ENCODE measurements at regions not wholly inside any gene's neighbourhood (a gene's known extent, or its start where the extent isn't known, plus 50 kb on each side); places are given as distances from the start of the nearest gene placed in this dataset.

GRCh38 chr5:125384071-125384470 is 637.6 kb upstream of the ZNF608 start:
- Mint-ChIP-seq H3K36me3 (ENCODE audit: low read depth) (no peaks in the 10 kb centered on the region), H3K9me3 (no peaks in the 10 kb centered on the region), H3K27ac (no peak overlapping the region), H3K4me1 (ENCODE audit: low read depth) (no peaks in the 10 kb centered on the region), H3K27me3 (ENCODE audit: insufficient read depth) (no peaks in the 10 kb centered on the region), H3K4me3 (no peak overlapping the region)
- intact Hi-C loops (cut with micrococcal nuclease): no loop called here
- no peak for DNase-seq (ENCODE audit: low spot score)

- Mint-ChIP-seq H3K36me3 (ENCODE audit: low read depth) (no peaks in the 10 kb centered on the region), H3K27me3 (ENCODE audit: insufficient read depth) (no peaks in the 10 kb centered on the region), H3K4me3 (no peak overlapping the region), H3K9me3 (peaks cover 8% of the 10 kb centered on the region), H3K4me1 (ENCODE audit: low read depth) (no peaks in the 10 kb centered on the region), H3K27ac (no peak overlapping the region)
- no peak for DNase-seq (ENCODE audit: low spot score)
- intact Hi-C loops (cut with micrococcal nuclease): no loop called here
These were observed 643.9 kb upstream of the ZNF608 start for GRCh38 chr5:125390326-125390725.

GRCh38 chr5:125393221-125393815 is 646.9 kb upstream of the ZNF608 start:
- Mint-ChIP-seq H3K9me3 (peaks cover 8% of the 10 kb centered on the region), H3K27me3 (ENCODE audit: insufficient read depth) (no peaks in the 10 kb centered on the region), H3K36me3 (ENCODE audit: low read depth) (no peaks in the 10 kb centered on the region), H3K4me1 (ENCODE audit: low read depth) (no peaks in the 10 kb centered on the region), H3K27ac (no peak overlapping the region), H3K4me3 (no peak overlapping the region)
- intact Hi-C loops (cut with micrococcal nuclease): no loop called here
- no peak for DNase-seq (ENCODE audit: low spot score)

- intact Hi-C loops (cut with micrococcal nuclease): no loop called here
These were observed 648.3 kb upstream of the ZNF608 start for GRCh38 chr5:125394661-125395280.

GRCh38 chr5:125396462-125396861 is 650.0 kb upstream of the ZNF608 start:
- DNase-seq (ENCODE audit: low spot score): no peak
- intact Hi-C loops (cut with micrococcal nuclease): no loop called here

More at GRCh38 chr5:125394661-125395280, 648.3 kb upstream of the ZNF608 start:
- Mint-ChIP-seq H3K36me3 (ENCODE audit: low read depth) (no peaks in the 10 kb centered on the region), H3K4me1 (ENCODE audit: low read depth) (no peaks in the 10 kb centered on the region), H3K4me3 (no peak overlapping the region), H3K27me3 (ENCODE audit: insufficient read depth) (no peaks in the 10 kb centered on the region), H3K27ac (no peak overlapping the region), H3K9me3 (peaks cover 8% of the 10 kb centered on the region)
- no peak for DNase-seq (ENCODE audit: low spot score)

GRCh38 chr5:125398466-125398865 is 652.0 kb upstream of the ZNF608 start:
- Mint-ChIP-seq H3K27me3 (ENCODE audit: insufficient read depth) (no peaks in the 10 kb centered on the region), H3K27ac (no peak overlapping the region), H3K4me3 (no peak overlapping the region), H3K4me1 (ENCODE audit: low read depth) (no peaks in the 10 kb centered on the region), H3K36me3 (ENCODE audit: low read depth) (no peaks in the 10 kb centered on the region), H3K9me3 (peaks cover 2% of the 10 kb centered on the region)
- intact Hi-C loops (cut with micrococcal nuclease): no loop called here
- no peak for DNase-seq (ENCODE audit: low spot score)

More at GRCh38 chr5:125396462-125396861, 650.0 kb upstream of the ZNF608 start:
- Mint-ChIP-seq H3K4me1 (ENCODE audit: low read depth) (no peaks in the 10 kb centered on the region), H3K9me3 (peaks cover 8% of the 10 kb centered on the region), H3K36me3 (ENCODE audit: low read depth) (no peaks in the 10 kb centered on the region), H3K27ac (no peak overlapping the region), H3K27me3 (ENCODE audit: insufficient read depth) (no peaks in the 10 kb centered on the region), H3K4me3 (no peak overlapping the region)

GRCh38 chr5:125399885-125400284 is 653.4 kb upstream of the ZNF608 start:
- Mint-ChIP-seq H3K9me3 (peaks cover 4% of the 10 kb centered on the region), H3K4me3 (no peak overlapping the region), H3K27ac (no peak overlapping the region), H3K36me3 (ENCODE audit: low read depth) (no peaks in the 10 kb centered on the region), H3K4me1 (ENCODE audit: low read depth) (no peaks in the 10 kb centered on the region), H3K27me3 (ENCODE audit: insufficient read depth) (no peaks in the 10 kb centered on the region)
- DNase-seq (ENCODE audit: low spot score): no peak
- intact Hi-C loops (cut with micrococcal nuclease): no loop called here

GRCh38 chr5:125401724-125402622 is 655.5 kb upstream of the ZNF608 start:
- Mint-ChIP-seq H3K27me3 (ENCODE audit: insufficient read depth) (no peaks in the 10 kb centered on the region), H3K4me3 (no peak overlapping the region), H3K9me3 (peaks cover 4% of the 10 kb centered on the region), H3K4me1 (ENCODE audit: low read depth) (no peaks in the 10 kb centered on the region), H3K27ac (no peak overlapping the region), H3K36me3 (ENCODE audit: low read depth) (no peaks in the 10 kb centered on the region)
- DNase-seq (ENCODE audit: low spot score): no peak
- intact Hi-C loops (cut with micrococcal nuclease): no loop called here

- DNase-seq (ENCODE audit: low spot score): no peak
- Mint-ChIP-seq H3K4me1 (ENCODE audit: low read depth) (no peaks in the 10 kb centered on the region), H3K9me3 (peaks cover 4% of the 10 kb centered on the region), H3K36me3 (ENCODE audit: low read depth) (no peaks in the 10 kb centered on the region), H3K27me3 (ENCODE audit: insufficient read depth) (no peaks in the 10 kb centered on the region), H3K27ac (no peak overlapping the region), H3K4me3 (no peak overlapping the region)
- intact Hi-C loops (cut with micrococcal nuclease): no loop called here
These were observed 656.3 kb upstream of the ZNF608 start for GRCh38 chr5:125402787-125403186.

- DNase-seq (ENCODE audit: low spot score): no peak
- intact Hi-C loops (cut with micrococcal nuclease): no loop called here
- no peak overlapping the region for H3K4me3 Mint-ChIP-seq
- peaks cover 4% of the 10 kb centered on the region for H3K9me3 Mint-ChIP-seq
- H3K4me1 Mint-ChIP-seq (ENCODE audit: low read depth): no peaks in the 10 kb centered on the region
- no peaks in the 10 kb centered on the region for H3K36me3 Mint-ChIP-seq (ENCODE audit: low read depth)
- H3K27me3 Mint-ChIP-seq (ENCODE audit: insufficient read depth): no peaks in the 10 kb centered on the region
- no peak overlapping the region for H3K27ac Mint-ChIP-seq
These were observed 657.6 kb upstream of the ZNF608 start for GRCh38 chr5:125404056-125404455.

GRCh38 chr5:125408448-125409233 is 662.2 kb upstream of the ZNF608 start:
- DNase-seq (ENCODE audit: low spot score): no peak
- Mint-ChIP-seq H3K27me3 (ENCODE audit: insufficient read depth) (no peaks in the 10 kb centered on the region), H3K9me3 (no peaks in the 10 kb centered on the region), H3K36me3 (ENCODE audit: low read depth) (no peaks in the 10 kb centered on the region), H3K27ac (no peak overlapping the region), H3K4me1 (ENCODE audit: low read depth) (no peaks in the 10 kb centered on the region), H3K4me3 (no peak overlapping the region)
- intact Hi-C loops (cut with micrococcal nuclease): no loop called here

GRCh38 chr5:125409234-125409860 is 662.9 kb upstream of the ZNF608 start:
- H3K36me3 Mint-ChIP-seq (ENCODE audit: low read depth): no peaks in the 10 kb centered on the region
- intact Hi-C loops (cut with micrococcal nuclease): no loop called here
- no peaks in the 10 kb centered on the region for H3K27me3 Mint-ChIP-seq (ENCODE audit: insufficient read depth)
- H3K4me1 Mint-ChIP-seq (ENCODE audit: low read depth): no peaks in the 10 kb centered on the region
- no peak for DNase-seq (ENCODE audit: low spot score)
- H3K9me3 Mint-ChIP-seq: no peaks in the 10 kb centered on the region
- H3K4me3 Mint-ChIP-seq: no peak overlapping the region
- H3K27ac Mint-ChIP-seq: no peak overlapping the region

Measured in activated T-helper 1 cell treated with anti-CD3 and anti-CD28 coated beads, Interleukin-12 subunit alpha, Interleukin-12 subunit beta, Interleukin-2, Interleukin-4 antibody, amounts not matched to agents 30 ng/mL and 10 ng/mL and 1 ng/mL, durations not matched to agents 14 hours and 24 hours and 36 hours (primary cell).